H1 (cell line): ENCODE measurements at regions not wholly inside any gene's neighbourhood (a gene's known extent, or its start where the extent isn't known, plus 50 kb on each side); places are given as distances from the start of the nearest gene placed in this dataset.

ENCODE experiments used
- BACH1 ChIP-seq: IDR thresholded peaks from 2 replicates; pipeline ENCODE4 v1.6.1; 2012; ENCODE audit warnings: low read length, improper control_type of control experiment
- BRCA1 ChIP-seq: IDR thresholded peaks from 2 replicates; pipeline ENCODE4 v1.6.1; 2012; ENCODE audit warnings: low read depth, low read length, improper control_type of control experiment
- EZH2 ChIP-seq: fragments of 200-600 bp; sonication (generic); IDR thresholded peaks from 2 replicates; pipeline ENCODE4 v1.7.1; 2012; ENCODE audit warnings: low read depth, mild to moderate bottlenecking, moderate library complexity, low read length, inconsistent platforms; ENCODE audit not compliant: severe bottlenecking
- GABPA ChIP-seq: IDR thresholded peaks from 2 replicates; pipeline ENCODE4 v1.6.1; 2011; ENCODE audit warnings: mild to moderate bottlenecking, low read length, moderate library complexity, borderline replicate concordance; ENCODE audit not compliant: insufficient read depth
- JUN ChIP-seq: IDR thresholded peaks from 2 replicates; pipeline ENCODE4 v1.6.1; 2011; ENCODE audit warnings: low read depth, mild to moderate bottlenecking, improper control_type of control experiment, low read length
- KDM1A ChIP-seq: fragments of 200-600, 300-600 bp; sonication (generic); IDR thresholded peaks from 2 replicates; pipeline ENCODE4 v1.7.1; 2016; ENCODE audit warnings: mild to moderate bottlenecking, low read length, borderline replicate concordance
- POLR2AphosphoS5 ChIP-seq: IDR thresholded peaks from 2 replicates; pipeline ENCODE4 v1.6.1; 2011; ENCODE audit warnings: low read depth, low read length
- RAD21 ChIP-seq, 2 experiments: IDR thresholded peaks in 1 of 2; conservative IDR thresholded peaks in 1 of 2; 2 replicates each; pipeline ENCODE4 v1.6.1; 2011; ENCODE audit warnings: low read depth in 2 of 2, low read length in 2 of 2, improper control_type of control experiment in 1 of 2, inconsistent platforms in 1 of 2, mild to moderate bottlenecking in 1 of 2, moderate library complexity in 1 of 2
- SAP30 ChIP-seq: fragments of 300-600 bp; sonication (generic); IDR thresholded peaks from 2 replicates; pipeline ENCODE4 v1.7.1; 2012; ENCODE audit warnings: low read length, moderate library complexity, mild to moderate bottlenecking, inconsistent platforms; ENCODE audit not compliant: insufficient read depth, insufficient replicate concordance
- SP4 ChIP-seq: IDR thresholded peaks from 2 replicates; pipeline ENCODE4 v1.6.1; 2012; ENCODE audit warnings: low read length, inconsistent platforms
- TBP ChIP-seq: IDR thresholded peaks from 2 replicates; pipeline ENCODE4 v1.6.1; 2011; ENCODE audit warnings: low read depth, low read length, improper control_type of control experiment
- TF ChIP-seq, protein P1 (sequence below): fragments of 300-600 bp; sonication (generic); IDR thresholded peaks from 2 replicates; pipeline ENCODE4 v1.7.1; 2012; ENCODE audit warnings: low read length, moderate library complexity, mild to moderate bottlenecking, inconsistent platforms; ENCODE audit not compliant: insufficient replicate concordance

GRCh38 chrX:26788402-26788998 lies 572.5 kb downstream of the MAGEB5 start (continued):
- TF ChIP-seq, protein P1, sequence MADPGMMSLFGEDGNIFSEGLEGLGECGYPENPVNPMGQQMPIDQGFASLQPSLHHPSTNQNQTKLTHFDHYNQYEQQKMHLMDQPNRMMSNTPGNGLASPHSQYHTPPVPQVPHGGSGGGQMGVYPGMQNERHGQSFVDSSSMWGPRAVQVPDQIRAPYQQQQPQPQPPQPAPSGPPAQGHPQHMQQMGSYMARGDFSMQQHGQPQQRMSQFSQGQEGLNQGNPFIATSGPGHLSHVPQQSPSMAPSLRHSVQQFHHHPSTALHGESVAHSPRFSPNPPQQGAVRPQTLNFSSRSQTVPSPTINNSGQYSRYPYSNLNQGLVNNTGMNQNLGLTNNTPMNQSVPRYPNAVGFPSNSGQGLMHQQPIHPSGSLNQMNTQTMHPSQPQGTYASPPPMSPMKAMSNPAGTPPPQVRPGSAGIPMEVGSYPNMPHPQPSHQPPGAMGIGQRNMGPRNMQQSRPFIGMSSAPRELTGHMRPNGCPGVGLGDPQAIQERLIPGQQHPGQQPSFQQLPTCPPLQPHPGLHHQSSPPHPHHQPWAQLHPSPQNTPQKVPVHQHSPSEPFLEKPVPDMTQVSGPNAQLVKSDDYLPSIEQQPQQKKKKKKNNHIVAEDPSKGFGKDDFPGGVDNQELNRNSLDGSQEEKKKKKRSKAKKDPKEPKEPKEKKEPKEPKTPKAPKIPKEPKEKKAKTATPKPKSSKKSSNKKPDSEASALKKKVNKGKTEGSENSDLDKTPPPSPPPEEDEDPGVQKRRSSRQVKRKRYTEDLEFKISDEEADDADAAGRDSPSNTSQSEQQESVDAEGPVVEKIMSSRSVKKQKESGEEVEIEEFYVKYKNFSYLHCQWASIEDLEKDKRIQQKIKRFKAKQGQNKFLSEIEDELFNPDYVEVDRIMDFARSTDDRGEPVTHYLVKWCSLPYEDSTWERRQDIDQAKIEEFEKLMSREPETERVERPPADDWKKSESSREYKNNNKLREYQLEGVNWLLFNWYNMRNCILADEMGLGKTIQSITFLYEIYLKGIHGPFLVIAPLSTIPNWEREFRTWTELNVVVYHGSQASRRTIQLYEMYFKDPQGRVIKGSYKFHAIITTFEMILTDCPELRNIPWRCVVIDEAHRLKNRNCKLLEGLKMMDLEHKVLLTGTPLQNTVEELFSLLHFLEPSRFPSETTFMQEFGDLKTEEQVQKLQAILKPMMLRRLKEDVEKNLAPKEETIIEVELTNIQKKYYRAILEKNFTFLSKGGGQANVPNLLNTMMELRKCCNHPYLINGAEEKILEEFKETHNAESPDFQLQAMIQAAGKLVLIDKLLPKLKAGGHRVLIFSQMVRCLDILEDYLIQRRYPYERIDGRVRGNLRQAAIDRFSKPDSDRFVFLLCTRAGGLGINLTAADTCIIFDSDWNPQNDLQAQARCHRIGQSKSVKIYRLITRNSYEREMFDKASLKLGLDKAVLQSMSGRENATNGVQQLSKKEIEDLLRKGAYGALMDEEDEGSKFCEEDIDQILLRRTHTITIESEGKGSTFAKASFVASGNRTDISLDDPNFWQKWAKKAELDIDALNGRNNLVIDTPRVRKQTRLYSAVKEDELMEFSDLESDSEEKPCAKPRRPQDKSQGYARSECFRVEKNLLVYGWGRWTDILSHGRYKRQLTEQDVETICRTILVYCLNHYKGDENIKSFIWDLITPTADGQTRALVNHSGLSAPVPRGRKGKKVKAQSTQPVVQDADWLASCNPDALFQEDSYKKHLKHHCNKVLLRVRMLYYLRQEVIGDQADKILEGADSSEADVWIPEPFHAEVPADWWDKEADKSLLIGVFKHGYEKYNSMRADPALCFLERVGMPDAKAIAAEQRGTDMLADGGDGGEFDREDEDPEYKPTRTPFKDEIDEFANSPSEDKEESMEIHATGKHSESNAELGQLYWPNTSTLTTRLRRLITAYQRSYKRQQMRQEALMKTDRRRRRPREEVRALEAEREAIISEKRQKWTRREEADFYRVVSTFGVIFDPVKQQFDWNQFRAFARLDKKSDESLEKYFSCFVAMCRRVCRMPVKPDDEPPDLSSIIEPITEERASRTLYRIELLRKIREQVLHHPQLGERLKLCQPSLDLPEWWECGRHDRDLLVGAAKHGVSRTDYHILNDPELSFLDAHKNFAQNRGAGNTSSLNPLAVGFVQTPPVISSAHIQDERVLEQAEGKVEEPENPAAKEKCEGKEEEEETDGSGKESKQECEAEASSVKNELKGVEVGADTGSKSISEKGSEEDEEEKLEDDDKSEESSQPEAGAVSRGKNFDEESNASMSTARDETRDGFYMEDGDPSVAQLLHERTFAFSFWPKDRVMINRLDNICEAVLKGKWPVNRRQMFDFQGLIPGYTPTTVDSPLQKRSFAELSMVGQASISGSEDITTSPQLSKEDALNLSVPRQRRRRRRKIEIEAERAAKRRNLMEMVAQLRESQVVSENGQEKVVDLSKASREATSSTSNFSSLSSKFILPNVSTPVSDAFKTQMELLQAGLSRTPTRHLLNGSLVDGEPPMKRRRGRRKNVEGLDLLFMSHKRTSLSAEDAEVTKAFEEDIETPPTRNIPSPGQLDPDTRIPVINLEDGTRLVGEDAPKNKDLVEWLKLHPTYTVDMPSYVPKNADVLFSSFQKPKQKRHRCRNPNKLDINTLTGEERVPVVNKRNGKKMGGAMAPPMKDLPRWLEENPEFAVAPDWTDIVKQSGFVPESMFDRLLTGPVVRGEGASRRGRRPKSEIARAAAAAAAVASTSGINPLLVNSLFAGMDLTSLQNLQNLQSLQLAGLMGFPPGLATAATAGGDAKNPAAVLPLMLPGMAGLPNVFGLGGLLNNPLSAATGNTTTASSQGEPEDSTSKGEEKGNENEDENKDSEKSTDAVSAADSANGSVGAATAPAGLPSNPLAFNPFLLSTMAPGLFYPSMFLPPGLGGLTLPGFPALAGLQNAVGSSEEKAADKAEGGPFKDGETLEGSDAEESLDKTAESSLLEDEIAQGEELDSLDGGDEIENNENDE, result no peak
- TF ChIP-seq GABPA (no peak), SP4 (no peak), POLR2AphosphoS5 (no peak), BRCA1 (no peak), TBP (no peak), SAP30 (no peak), RAD21 (IDR thresholded peaks at IDR 0.05 in 1 of 2, conservative IDR thresholded peaks at IDR 0.05 in 1 of 2; ENCODE audit: low read depth in 2 of 2, low read length in 2 of 2) (no peak), KDM1A (no peak), BACH1 (no peak), EZH2 (no peak), JUN (no peak)
